SK-N-SH treated with all-trans-retinoic acid at 6 μM for 48 hours (cell line): ENCODE measurements at regions not wholly inside any gene's neighbourhood (a gene's known extent, or its start where the extent isn't known, plus 50 kb on each side); places are given as distances from the start of the nearest gene placed in this dataset.

Experiments
- ATAC-seq: fragments of 200-7000 bp; cut with Tn5 transposase; 3 replicates; pipeline ENCODE4 v1.9.1; 2020; ENCODE audit warnings: mild to moderate bottlenecking, moderate library complexity
- ARNTL ChIP-seq: fragments of 450-650 bp; formaldehyde crosslinking; IDR thresholded peaks from 2 replicates; pipeline ENCODE4 v1.5.0; 2020; ENCODE audit warnings: low read depth, mild to moderate bottlenecking, moderate library complexity, borderline replicate concordance
- BACH2 ChIP-seq: fragments of 250-450 bp; sonication (Bioruptor Pico); IDR thresholded peaks from 2 replicates; pipeline ENCODE4 v1.9.0; 2021; ENCODE audit warnings: mild to moderate bottlenecking, borderline replicate concordance
- CSRNP3 ChIP-seq: fragments of 250-450 bp; sonication (Bioruptor Pico); IDR thresholded peaks from 2 replicates; pipeline ENCODE4 v1.5.1; 2021; ENCODE audit warnings: mild to moderate bottlenecking, moderate library complexity
- ESRRG ChIP-seq: fragments of 250-450 bp; sonication (Bioruptor Pico); IDR thresholded peaks from 2 replicates; pipeline ENCODE4 v1.6.1; 2021; ENCODE audit warnings: mild to moderate bottlenecking
- GLIS3 ChIP-seq: fragments of 250-450 bp; sonication (Bioruptor Pico); IDR thresholded peaks from 2 replicates; pipeline ENCODE4 v1.5.0; 2020; ENCODE audit warnings: mild to moderate bottlenecking, moderate library complexity
- ISL1 ChIP-seq: fragments of 250-450 bp; sonication (Bioruptor Pico); IDR thresholded peaks from 2 replicates; pipeline ENCODE4 v2.1.2; 2022; ENCODE audit warnings: mild to moderate bottlenecking, moderate library complexity
- OSR1 ChIP-seq: fragments of 250-450 bp; sonication (Bioruptor Pico); IDR thresholded peaks from 2 replicates; pipeline ENCODE4 v1.8.0; 2022; ENCODE audit warnings: moderate library complexity, mild to moderate bottlenecking, inconsistent platforms
- PATZ1 ChIP-seq: fragments of 250-450 bp; sonication (Bioruptor Pico); IDR thresholded peaks from 2 replicates; pipeline ENCODE4 v1.8.0; 2020; ENCODE audit warnings: mild to moderate bottlenecking, moderate library complexity, borderline replicate concordance
- POU6F1 ChIP-seq: fragments of 250-450 bp; sonication (Bioruptor Pico); IDR thresholded peaks from 2 replicates; pipeline ENCODE4 v1.8.0; 2021; ENCODE audit warnings: low read depth, mild to moderate bottlenecking, moderate library complexity, borderline replicate concordance
- PPARA ChIP-seq: fragments of 250-450 bp; sonication (Bioruptor Pico); IDR thresholded peaks from 2 replicates; pipeline ENCODE4 v1.5.0; 2020; ENCODE audit warnings: mild to moderate bottlenecking, borderline replicate concordance
- RARB ChIP-seq: fragments of 250-450 bp; sonication (Bioruptor Pico); IDR thresholded peaks from 2 replicates; pipeline ENCODE4 v1.8.0; 2021; ENCODE audit warnings: mild to moderate bottlenecking, moderate library complexity
- SNAI2 ChIP-seq: fragments of 250-450 bp; sonication (Bioruptor Pico); IDR thresholded peaks from 2 replicates; pipeline ENCODE4 v1.5.0; 2020; ENCODE audit warnings: mild to moderate bottlenecking, moderate library complexity
- TCF4 ChIP-seq: fragments of 250-450 bp; sonication (Bioruptor Pico); IDR thresholded peaks from 2 replicates; pipeline ENCODE4 v1.8.0; 2021; ENCODE audit warnings: mild to moderate bottlenecking, moderate library complexity, borderline replicate concordance
- TOX ChIP-seq: fragments of 250-450 bp; sonication (Bioruptor Pico); IDR thresholded peaks from 2 replicates; pipeline ENCODE4 v1.8.0; 2021; ENCODE audit warnings: mild to moderate bottlenecking, moderate library complexity, borderline replicate concordance
- TSHZ2 ChIP-seq: fragments of 250-450 bp; sonication (Bioruptor Pico); IDR thresholded peaks from 2 replicates; pipeline ENCODE4 v1.5.0; 2020; ENCODE audit warnings: mild to moderate bottlenecking, moderate library complexity
- ZC3H10 ChIP-seq: fragments of 250-450 bp; sonication (Bioruptor Pico); IDR thresholded peaks from 2 replicates; pipeline ENCODE4 v1.5.1; 2021; ENCODE audit warnings: mild to moderate bottlenecking, moderate library complexity
- ZFP30 ChIP-seq: fragments of 450-650 bp; formaldehyde crosslinking; IDR thresholded peaks from 2 replicates; pipeline ENCODE4 v1.5.0; 2022; ENCODE audit warnings: mild to moderate bottlenecking, moderate library complexity
- ZNF8 ChIP-seq: fragments of 450-650 bp; formaldehyde crosslinking; IDR thresholded peaks from 2 replicates; pipeline ENCODE4 v1.5.0; 2020; ENCODE audit warnings: mild to moderate bottlenecking, moderate library complexity

- TF ChIP-seq ZNF8 (CRISPR knock-in tag) (no peak), ZC3H10 (CRISPR knock-in tag) (no peak), GLIS3 (CRISPR knock-in tag) (no peak), PATZ1 (CRISPR knock-in tag) (no peak), ISL1 (CRISPR knock-in tag) (no peak), TOX (CRISPR knock-in tag) (no peak)
- ATAC-seq = no peak
Measured at GRCh38 chr17:77697480-77698400, 260.8 kb upstream of the TNRC6C start.

GRCh38 chr17:77698903-77699623 lies 259.4 kb upstream of the TNRC6C start:
- no peak; the same call in 2 of the 3 replicates for ATAC-seq
- TF ChIP-seq RARB (CRISPR knock-in tag) = no peak
- no peak for TF ChIP-seq ARNTL
- TF ChIP-seq SNAI2 = no peak
- TF ChIP-seq ZNF8 (CRISPR knock-in tag) = no peak
- no peak for TF ChIP-seq PATZ1 (CRISPR knock-in tag)
- TF ChIP-seq POU6F1 (CRISPR knock-in tag) = no peak
- no peak for TF ChIP-seq ZC3H10 (CRISPR knock-in tag)
- no peak for TF ChIP-seq CSRNP3 (CRISPR knock-in tag)
- no peak for TF ChIP-seq ZFP30 (CRISPR knock-in tag)
- TF ChIP-seq TSHZ2 (CRISPR knock-in tag) = no peak
- TF ChIP-seq BACH2 (CRISPR knock-in tag) = no peak
- TF ChIP-seq PPARA = no peak
- no peak for TF ChIP-seq ISL1 (CRISPR knock-in tag)
- no peak for TF ChIP-seq ESRRG (CRISPR knock-in tag)

- no peak for TF ChIP-seq OSR1
- TF ChIP-seq TCF4 (CRISPR knock-in tag) = peak; percentile 32; the same call in 1 of the 2 replicates
- TF ChIP-seq, all 23 proteins: peak for 1
- ATAC-seq = peak; percentile 43; the same call in 2 of the 3 replicates
Measured at GRCh38 chr17:77700165-77700881, 258.2 kb upstream of the TNRC6C start.
